ENCODE measurements at regions not wholly inside any gene's neighbourhood (a gene's known extent, or its start where the extent isn't known, plus 50 kb on each side); places are given as distances from the start of the nearest gene placed in this dataset.

DNA sequence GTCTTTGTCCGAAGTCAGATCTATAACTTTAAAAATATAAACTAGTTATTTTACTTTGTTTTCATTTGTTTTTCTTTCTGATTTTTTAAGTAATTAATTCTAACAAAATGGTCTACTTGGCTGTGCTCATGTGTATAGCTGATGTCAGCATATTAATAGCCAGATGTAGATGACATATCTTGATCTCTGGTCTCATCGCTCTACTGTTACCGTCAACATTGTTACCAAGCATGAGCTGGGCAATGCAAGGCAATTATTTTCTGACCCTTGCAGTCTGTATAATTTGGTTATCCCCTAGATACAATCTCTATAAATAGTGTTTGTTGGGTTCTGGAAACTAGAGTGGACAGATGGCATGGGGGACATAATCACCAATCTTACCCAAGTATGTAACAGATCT is 151.6 kb upstream of the PTPRK start:
- DNase-seq (ENCODE audit: low read depth) = peak; percentile 11

DNA sequence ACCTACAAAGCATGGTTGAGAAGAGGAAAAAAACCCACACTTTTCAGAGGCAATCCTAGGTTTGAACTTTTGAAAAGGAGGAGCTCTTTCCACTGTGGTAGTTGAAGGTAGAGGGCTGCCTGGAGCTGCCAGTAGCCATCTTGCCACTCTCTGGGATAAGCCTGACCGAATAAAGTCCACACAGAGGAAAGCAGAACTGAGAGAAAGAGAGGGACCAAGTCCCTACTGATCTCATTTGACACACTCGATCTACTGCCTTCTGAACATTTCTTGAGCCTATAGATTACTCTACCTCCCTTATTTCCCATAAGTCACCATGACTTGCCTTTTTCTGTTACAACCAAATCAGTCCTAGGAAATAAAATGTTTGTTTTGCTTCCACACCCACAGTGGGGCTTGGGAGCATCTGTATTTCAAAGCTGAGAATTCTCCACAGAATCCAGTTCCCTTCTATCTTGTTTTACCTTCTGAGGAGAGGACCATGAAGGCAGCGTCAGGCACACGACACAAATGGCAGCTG is 147.0 kb upstream of the PTPRK start:
- DNase-seq (ENCODE audit: low read depth) = no peak

DNA sequence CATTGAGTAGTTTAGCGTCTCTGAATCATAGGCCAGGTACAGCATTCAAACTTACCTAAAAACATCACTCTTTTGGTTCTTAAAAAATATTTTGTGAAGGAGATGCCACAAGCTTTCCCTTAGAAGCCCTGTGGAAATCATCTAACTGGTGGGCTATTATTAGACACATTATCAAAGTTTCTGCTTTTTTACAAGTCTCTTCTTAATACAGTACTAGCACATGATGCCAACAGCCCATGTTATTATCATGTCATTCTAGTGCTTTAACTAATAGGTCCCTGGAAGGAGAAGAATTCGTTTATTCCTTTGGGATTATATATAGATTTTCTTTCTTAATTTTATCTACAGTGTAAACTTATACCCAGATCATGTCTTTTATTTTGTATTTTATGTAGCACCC is 146.0 kb upstream of the PTPRK start:
- DNase-seq (ENCODE audit: low read depth) = no peak

DNA sequence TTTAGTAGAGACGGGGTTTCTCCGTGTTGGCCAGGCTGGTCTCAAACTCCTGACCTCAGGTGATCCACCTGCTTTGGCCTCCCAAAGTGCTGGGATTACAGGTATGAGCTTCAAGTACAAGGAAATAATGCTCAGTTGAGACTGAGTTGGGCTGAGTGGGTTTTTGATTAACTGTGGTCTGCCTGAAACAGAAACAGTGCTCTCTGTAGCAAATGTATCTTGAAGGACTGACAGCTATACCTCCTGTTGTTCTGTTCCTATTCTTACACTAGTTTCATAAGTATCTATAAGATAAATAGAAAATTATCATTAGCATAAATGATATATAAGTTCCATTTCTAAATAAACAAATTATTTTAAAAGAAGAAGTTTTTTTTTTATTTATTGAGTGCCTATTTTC is 142.8 kb upstream of the PTPRK start:
- DNase-seq (ENCODE audit: low read depth) = no peak

DNA sequence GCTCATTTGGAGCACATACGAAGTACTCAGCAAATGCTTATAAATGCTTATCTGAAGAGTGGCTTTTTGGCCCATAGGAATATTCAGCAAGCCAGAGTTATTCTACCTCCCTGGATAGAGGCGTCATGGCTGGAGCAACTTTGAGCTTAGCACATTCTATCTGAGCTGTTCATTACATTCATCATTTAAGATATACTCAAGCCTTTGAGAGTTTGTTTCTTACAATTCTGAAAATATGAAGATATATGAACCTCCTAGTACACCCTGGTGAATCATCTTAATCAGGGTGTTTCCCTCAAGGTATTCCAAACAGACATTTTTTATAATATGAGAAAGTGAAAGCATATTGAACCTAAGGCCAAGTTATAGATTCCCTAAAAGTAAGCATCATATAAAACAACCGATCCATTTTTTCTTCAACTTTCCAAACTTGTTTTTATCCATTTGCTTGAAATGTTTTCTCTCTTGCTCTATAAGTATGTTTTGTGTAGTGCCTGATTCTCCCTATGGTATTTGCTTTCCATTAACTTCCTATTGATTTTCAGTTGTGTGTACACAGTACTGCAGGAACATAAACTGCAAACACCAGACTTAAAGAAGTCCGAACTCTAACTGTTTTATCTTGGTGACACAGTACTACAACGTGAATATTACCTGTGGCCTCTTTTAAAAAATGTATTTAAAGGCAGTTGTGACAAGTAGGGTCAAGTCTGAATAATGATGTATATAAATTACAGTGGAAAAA is 139.7 kb upstream of the PTPRK start:
- no peak for DNase-seq (ENCODE audit: low read depth)

DNA sequence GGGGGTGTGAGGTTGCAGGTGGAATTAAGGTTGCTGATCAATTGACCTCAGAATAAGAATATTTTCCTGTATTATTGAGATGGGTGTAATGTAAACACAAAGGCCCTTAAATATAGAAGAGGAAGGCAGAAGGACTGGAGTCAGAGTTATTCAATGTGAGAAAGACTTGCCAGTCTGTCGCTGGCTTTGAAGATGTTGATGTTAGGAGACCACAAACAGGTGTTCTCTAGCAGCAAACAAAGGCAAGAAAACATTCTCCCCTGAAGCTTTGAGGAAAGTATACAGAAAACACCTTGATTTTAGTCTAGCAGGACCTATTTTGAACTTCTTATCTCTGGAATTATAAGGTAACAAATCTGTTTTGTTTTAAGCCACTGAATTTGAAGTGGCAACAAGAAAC is 138.9 kb upstream of the PTPRK start:
- peak; percentile 32 for DNase-seq (ENCODE audit: low read depth)

DNA sequence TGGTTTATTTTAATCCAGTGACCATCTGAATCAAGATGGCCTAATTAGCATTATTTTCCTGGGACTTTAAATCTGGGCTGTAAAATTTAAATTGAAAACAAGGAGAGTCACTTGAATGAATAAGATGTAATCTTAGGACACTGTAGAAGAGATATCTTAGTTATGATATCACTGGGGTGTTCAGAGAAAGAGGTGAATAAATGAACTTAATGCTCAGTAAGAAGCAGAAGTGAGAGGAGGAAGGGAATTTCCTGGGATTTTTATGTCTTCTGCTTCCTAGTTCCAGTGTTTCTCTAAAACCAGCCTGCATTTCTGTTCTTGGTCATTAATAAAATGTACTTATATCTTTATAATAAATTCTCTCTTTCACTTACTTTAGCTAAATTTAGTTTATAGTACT is 136.8 kb upstream of the PTPRK start:
- DNase-seq (ENCODE audit: low read depth) = no peak

DNA sequence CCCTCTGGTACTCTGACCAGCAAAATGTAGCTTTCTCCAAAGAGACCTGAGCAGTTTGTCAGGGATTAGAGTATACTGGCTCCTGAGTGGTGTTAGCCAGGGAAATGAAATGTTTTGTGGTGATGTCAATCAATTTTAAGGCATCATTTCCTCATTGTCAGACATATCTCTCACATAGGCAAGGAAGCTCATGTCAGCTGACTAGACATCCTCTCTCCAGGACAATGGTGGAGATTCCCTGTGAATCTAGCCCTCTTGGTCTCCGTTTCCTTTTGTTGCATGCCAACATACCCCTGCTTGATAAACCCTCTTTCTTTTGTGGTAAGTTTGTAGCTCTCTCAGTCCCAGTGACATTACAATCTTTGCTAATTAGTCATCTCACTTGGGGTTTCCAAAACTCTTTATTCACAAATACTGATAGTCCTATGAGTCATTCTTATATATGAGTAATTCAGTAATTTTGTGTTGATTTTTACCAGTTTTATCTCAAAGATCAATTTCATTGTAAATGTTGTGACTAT is 135.6 kb upstream of the PTPRK start:
- peak; percentile 78 for DNase-seq (ENCODE audit: low read depth)

DNA sequence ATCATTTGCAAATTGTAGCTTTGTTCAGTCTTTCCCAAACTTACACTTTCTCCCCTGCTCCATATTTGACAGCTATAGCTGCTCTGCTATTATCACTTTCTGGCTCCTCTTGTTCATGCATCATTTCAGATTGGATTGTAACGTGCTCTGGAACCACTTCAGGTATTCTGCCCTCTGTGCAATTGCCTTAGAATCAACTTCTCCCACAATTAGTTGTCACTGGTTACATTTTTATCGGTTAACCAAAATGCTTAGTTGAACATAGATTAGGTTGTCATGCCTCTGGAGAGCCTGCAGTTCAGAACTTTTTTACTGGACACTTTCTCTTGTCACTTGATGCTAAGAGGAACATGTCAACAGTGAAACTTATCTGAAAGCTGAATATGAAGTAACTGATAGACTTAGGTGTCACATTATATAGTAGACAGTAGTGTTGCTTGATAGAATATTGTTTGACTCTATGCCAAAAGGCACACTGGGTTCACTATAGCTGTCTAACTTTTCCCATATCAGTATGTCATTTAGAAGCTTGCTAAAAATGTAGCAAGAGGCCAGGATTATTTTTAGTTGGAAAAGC is 127.7 kb upstream of the PTPRK start:
- no peak for DNase-seq (ENCODE audit: low read depth)

DNA sequence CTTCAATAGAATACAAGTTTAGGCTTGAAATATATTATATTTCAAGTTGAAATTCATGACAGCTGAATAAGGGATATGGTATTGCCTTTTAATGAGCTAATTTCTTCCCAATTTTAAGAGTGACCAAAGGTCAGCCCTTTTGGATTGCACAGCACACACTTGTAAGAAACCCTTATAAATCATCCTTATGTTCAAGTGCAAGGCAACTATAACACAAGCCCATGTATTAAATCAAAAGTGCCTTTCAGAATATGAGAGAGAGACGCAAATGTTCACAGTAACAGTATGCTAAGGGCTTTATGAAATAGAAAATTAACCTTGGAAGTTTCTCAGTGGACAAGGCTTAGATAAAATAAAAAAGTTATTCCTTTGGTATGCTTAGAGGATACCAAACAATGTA is 121.7 kb upstream of the PTPRK start:
- DNase-seq (ENCODE audit: low read depth) = no peak

DNA sequence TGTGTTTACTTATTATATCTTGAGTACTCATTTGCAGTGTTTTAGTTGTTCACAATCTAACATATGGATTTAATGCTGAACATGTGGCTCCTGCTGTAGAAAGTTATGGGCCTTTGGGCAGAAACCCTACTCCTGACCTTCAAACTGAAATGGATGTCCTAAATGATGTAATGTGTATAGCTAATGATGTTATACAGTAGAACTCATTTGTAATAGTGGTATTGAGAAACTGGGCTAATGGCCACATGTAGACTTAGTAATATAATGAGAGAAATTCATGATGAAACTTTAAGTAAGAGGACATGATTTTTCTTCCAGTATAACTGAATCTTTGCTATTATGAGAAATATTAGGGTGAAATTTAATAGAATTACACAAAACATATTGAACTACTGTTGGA is 121.3 kb upstream of the PTPRK start:
- no peak for DNase-seq (ENCODE audit: low read depth)

DNA sequence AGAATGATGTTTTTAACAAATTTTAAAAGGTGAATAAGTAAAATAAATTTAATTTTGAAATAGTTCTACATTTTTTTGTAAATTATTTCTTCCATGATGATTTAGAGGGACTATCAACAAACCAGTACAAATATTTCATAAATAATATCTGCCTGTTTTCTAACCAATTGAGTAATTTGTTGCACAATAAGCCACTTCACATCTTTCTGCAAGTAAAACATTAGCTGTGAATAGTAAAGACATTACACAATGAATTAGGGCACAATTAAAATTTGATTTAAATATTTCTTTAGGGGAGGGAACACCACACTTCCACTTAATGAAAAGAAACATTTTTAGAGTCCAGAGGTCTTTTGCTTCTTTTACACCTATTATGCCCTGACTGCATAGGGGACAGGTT is 118.4 kb upstream of the PTPRK start:
- no peak for DNase-seq (ENCODE audit: low read depth)

DNA sequence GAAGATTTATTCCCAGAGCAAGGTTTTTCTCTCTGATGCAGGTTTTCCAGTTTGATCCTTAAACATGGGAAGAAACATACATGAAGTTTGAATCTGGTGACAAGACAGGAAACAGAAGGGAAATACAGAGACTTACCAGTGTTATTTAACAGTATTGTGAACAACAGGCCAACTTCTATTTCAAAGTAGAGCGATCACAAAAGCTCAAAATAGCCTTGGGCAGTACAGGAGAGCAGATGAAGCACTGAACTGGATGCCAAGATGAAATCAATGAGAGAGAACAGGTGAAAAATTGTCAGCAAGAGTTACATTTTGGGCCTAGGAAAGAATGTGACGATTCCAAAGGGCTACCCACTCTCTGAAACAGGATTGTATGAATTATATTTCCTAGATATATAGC is 114.8 kb upstream of the PTPRK start:
- peak; percentile 14 for DNase-seq (ENCODE audit: low read depth)

DNA sequence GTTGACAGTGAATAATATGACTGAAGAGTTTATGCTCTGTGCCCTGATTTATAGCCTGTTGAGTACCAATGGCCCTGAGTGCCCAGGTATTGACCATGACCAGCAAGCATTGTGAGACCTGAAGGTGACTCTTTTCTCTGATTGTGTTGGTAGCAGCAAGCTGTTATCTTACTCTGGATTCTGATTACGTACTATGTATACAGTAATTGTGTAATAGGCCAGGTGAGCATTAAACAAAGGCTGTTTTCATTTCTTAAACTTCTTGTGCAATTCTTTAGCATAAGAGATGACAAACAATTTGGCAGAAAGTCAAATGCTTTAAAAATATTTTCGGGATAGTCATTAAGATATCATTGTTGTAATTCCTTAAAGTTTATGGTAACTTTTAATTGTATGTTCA is 111.7 kb upstream of the PTPRK start:
- DNase-seq (ENCODE audit: low read depth) = no peak

DNA sequence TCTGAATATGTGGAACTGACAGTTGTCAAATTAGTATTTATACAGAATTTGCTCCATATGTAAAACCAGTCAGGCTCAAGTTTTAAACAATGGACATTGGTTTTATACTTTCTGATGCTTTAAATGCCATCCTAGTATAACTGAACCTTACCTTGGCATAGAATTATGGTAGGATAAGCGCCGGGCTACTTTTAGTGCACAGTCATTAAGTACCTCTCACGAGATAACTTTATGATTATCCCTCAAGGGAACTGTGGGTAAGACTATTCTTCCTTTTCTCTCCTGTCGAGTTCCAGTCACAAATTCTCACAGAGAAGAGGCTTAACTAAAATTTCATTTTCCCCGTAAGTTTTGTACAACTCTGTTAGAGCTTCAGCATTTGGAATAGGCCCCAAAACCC is 110.6 kb upstream of the PTPRK start:
- no peak for DNase-seq (ENCODE audit: low read depth)

DNA sequence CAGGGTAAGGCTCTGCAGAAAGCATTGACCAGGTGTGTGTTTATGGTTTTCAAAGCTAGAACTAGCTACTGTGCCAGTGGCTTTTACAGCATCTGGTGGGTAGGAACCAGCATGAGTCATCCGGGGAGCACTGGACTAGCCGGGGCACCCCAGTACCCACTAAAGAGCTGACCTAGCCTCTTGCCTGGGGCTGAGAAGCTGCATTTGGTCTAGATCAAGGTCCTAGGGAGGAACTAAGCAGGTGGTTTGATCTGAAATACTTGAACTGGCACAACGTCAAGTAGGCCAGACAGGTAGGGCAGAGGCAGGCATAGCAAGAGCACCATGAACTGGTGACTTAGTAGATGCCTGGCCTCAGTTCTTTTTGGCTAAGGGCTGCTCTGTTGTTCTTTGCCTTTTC is 109.8 kb upstream of the PTPRK start:
- DNase-seq (ENCODE audit: low read depth) = no peak

DNA sequence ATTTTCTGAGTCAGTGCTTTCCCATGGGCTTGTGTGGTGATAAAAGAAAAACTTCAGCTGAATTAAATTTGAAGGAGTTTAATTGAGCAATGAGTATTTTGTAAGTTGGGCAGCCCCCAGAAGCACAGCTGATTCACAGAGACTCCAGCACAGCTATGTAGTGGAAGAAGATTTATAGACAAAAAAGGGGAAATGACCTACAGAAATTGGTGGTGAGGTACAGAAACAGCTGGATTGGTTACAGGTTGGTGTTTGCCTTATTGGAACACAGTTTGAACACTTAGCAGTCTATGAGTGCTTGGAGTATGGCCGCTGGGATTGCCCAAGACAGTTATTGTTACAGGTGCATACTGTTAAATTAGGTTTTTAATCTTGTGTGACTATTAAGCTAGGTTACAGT is 96.9 kb upstream of the PTPRK start:
- DNase-seq (ENCODE audit: low read depth) = no peak

DNA sequence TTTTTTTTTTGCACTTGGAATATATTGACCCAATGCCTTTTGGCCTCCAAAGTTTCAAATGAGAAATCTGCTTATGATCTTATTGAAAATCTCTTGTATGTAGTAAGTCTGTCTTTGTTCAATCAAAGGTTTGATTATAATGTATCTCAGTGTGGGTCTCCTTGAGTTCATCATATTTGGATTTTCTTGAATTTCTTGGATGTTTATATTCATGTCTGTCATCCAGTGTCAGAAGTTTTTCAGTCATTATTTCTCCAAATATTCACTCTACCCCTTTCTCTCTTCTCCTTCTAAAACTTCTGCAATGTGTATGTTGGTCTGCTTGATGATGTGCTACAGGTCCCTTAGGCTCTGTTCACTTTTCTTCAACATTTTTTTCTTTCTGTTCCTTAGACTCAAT is 95.9 kb upstream of the PTPRK start:
- no peak for DNase-seq (ENCODE audit: low read depth)

DNA sequence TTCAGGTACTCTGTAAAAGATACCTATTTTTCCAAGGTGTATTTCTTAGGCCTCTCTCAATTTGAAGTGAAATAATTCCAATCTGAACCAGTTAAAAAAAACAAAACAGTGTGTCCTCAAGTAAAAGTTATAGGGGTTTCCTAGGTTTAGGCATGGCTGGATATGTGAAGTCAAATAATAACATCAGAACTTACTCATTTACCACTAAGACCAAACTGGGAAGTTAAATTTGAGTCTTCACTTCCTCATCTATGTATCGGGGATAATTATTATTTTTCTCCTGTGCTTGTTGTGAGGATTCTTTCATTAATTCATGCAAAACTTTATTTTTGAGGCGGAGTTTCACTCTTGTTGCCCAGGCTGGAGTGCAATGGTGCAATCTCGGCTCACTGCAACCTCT is 86.2 kb upstream of the PTPRK start:
- no peak for DNase-seq (ENCODE audit: low read depth)

DNA sequence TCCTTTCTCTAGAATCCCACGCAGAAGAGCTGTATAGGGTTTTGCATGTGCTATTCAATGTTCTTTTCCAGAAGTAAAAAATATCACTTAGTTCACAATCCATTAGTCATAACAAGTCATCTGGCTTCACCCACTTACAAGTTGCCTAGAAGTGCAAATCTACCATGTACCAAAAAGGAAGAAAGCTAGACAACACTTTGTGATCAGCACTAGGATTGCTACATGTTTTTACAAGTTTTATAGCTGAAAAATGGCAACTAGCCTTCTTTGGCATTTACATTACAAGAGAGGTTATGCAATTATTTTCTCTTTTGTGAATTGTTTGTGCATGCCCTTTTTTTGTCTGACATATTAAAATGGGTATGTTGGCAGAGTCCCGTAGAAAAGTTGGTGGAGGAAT is 85.6 kb upstream of the PTPRK start:
- DNase-seq (ENCODE audit: low read depth) = no peak

DNA sequence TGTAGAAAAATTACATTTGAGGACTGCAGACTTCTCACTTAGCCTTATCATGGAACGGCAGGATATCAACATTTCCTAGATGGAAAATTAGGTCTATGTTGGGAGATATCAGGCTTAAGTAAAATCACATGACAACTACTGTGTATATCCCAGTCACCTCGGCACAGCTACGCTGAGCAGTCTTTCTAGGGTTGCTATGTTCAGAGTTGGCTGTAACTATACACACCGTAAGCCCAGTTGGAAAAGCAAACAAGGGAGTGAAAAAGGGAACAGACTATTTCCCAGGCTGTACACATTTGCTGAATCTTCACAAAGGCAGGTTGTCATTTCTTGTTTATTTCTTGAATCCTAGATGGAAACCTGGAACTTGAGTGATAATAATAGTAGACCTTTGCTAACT is 80.7 kb upstream of the PTPRK start:
- no peak for DNase-seq (ENCODE audit: low read depth)

DNA sequence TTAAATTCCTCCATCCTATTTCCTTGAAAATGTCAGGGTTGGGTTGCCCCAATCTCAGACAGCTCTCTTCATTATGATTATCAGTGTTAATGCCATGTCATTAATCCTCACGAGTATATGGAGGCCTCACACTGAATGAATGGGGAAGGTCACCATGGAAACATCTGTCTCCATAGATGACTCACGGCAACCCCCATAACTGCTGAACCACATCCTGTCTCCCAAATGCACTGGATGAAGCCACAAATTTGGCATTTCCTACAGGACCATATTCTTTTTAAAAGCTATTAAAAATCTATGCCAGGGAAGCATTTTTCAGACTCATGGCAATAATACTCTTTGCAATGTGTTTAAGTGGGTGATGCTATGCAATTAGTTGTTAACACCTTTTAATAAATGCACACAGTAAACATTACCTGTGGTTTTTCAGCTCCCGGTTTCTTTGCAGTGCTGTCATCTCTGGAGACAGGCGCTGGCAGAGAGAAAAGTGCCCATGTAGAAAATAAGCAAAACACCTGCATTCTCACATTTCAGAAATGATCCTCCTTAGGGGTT is 80.1 kb upstream of the PTPRK start:
- peak; percentile 84 for DNase-seq (ENCODE audit: low read depth)

DNA sequence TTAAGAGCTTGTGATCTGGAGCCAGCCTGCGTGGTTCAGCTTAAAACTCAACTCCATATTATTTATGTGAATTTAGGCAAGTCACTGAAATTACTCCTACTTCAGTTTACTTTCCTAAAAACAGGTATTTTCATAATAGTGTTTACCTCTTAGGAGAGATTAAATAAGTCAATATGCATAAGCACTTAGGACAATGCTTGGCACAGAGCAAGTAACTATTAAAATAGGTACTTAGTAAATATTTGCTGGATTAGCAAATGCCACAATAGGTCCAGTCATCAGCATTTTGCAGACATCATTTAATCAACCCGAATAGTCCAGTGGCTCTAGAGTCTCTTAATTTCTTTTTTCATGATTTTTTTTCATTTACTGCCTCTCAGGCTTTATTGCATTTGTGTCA is 78.6 kb upstream of the PTPRK start:
- no peak for DNase-seq (ENCODE audit: low read depth)
